ENCODE measurements at regions not wholly inside any gene's neighbourhood (a gene's known extent, or its start where the extent isn't known, plus 50 kb on each side); places are given as distances from the start of the nearest gene placed in this dataset.

GRCh38 chr2:8581234-8581561, 100.7 kb upstream of the ID2 start:
- TF ChIP-seq CTCF (IDR thresholded peaks at IDR 0.05) (no peak), POLR2A (IDR thresholded peaks at IDR 0.05) (no peak)
